Aorta (tissue), 5 donors: ENCODE measurements at regions not wholly inside any gene's neighbourhood (a gene's known extent, or its start where the extent isn't known, plus 50 kb on each side); places are given as distances from the start of the nearest gene placed in this dataset.
"Not testable (repeated sequence)": the region's sequence is repeated elsewhere in the genome, so short reads cannot be mapped to it uniquely, and the experiment has no call there.

ENCODE experiments used
- ATAC-seq: fragments of 200-7000 bp; cut with Tn5 transposase; one replicate; pipeline ENCODE4 v1.9.1; 2022; ENCODE audit warnings: moderate library complexity; ENCODE audit not compliant: low FRiP score
- DNase-seq, 2 donors: peaks; one replicate each; pipeline ENCODE4 v3.0.0-alpha.2; 2020
- H3K27ac ChIP-seq, 2 donors: one replicate each; pipeline ENCODE4 v1.5.1; 2013; ENCODE audit warnings: low read length in 2 of 2, mild to moderate bottlenecking in 2 of 2, moderate library complexity in 2 of 2, control low read depth in 1 of 2, inconsistent platforms in 1 of 2, low read depth in 1 of 2
- H3K27me3 ChIP-seq, 2 donors: one replicate each; pipeline ENCODE4 v1.6.1; 2013; ENCODE audit warnings: control low read depth in 1 of 2, low read length in 1 of 2, mild to moderate bottlenecking in 1 of 2, moderate library complexity in 1 of 2; ENCODE audit not compliant: insufficient read depth in 2 of 2, control insufficient read depth in 1 of 2
- H3K36me3 ChIP-seq, 2 donors: one replicate each; pipeline ENCODE4 v1.6.1; 2013; ENCODE audit warnings: control low read depth in 1 of 2, low read length in 1 of 2, mild to moderate bottlenecking in 1 of 2; ENCODE audit not compliant: insufficient read depth in 2 of 2, control insufficient read depth in 1 of 2
- H3K4me1 ChIP-seq, 2 donors: one replicate each; pipeline ENCODE4 v1.6.1; 2013; ENCODE audit warnings: low read length in 2 of 2, control low read depth in 1 of 2, mild to moderate bottlenecking in 1 of 2, moderate library complexity in 1 of 2; ENCODE audit not compliant: insufficient read depth in 2 of 2, control insufficient read depth in 1 of 2
- H3K4me3 ChIP-seq, 2 donors: one replicate each; pipeline ENCODE4 v1.5.1; 2013; ENCODE audit warnings: low read length in 2 of 2, control low read depth in 1 of 2, mild to moderate bottlenecking in 1 of 2
- H3K9me3 ChIP-seq: one replicate; pipeline ENCODE4 v1.6.1; 2013; ENCODE audit warnings: mild to moderate bottlenecking, low read length; ENCODE audit not compliant: control insufficient read depth
- WGBS, 2 donors: extraction: QIAGEN DNeasy Blood & Tissue Kit; methylation state at CpG; one replicate each; pipeline ENCODE4 v1.1.7; 2013; 5-methylcytosine and 5-hydroxymethylcytosine counted together
- intact Hi-C, 2 donors: fragments of 100-400 bp; cut with DNase I; formaldehyde crosslinking; loops; one replicate each; pipeline versions ENCODE4 v1.14.2 to v1.15.0; 2022
- donor health status: healthy with polysubstance abuse.
- donor health status: Bipolar disorder and iron deficiency.
- donor health status: DM: no; HTN: no; CAD: no.
- donor health status: DM: no; HTN: no; CAD: no.
- donor health status: DM: yes; HTN: yes; CAD: no.

DNA sequence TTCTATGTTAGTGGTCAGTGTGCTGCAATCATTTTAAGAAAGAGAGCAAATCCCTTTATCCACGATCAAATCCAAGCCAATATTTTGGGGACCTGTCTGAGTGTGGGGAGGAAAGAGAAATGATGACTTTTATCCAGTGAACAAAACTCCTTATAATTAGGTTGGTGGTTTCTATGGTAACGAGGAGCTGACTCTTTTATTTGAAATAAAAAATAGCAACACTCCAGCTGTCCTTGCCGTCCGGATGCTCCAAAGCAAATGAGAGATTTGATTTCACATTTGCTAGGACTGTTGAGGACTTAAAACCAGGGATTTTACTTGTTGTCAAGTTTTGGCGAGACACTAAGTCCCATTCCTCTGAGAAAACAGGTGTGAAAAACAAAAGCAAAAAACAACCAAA lies 154.0 kb upstream of the PRICKLE2 start:
- intact Hi-C loops, result no loop called here
- 85 to 90% methylated on average over 5 of the region's 5 CpGs for WGBS, 2 donors
- no peaks in the 10 kb centered on the region for H3K27me3 ChIP-seq
- ATAC-seq (no peak), DNase-seq (no peak)
- H3K4me1 ChIP-seq, result no peaks in the 10 kb centered on the region
- H3K27ac ChIP-seq, result no peak overlapping the region
- H3K4me3 ChIP-seq, result no peak overlapping the region
- H3K9me3 ChIP-seq, result peaks cover 2% of the 10 kb centered on the region
- no peaks in the 10 kb centered on the region for H3K36me3 ChIP-seq

DNA sequence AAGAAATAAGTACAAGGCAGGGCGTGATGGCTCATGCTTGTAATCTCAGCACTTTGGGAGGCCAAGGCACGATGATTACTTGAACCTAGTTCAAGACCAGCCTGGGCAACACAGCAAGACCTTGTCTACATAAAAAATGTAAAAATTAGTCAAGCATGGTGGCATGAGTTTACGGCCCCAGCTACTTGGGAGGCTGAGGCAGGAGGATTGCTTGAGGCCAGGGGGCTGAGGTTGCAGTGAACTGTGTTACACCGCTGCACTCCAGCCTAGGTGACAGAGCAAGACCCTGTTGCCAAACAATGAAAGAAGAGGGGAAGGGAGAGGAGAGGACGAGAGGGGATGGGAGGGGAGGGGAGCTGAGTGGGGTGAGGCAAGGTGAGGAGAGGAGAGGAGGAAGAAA lies 152.7 kb upstream of the PRICKLE2 start:
- no peak for DNase-seq
- Histone ChIP-seq H3K27me3 (no peaks in the 10 kb centered on the region), H3K36me3 (no peaks in the 10 kb centered on the region), H3K4me1 (no peaks in the 10 kb centered on the region), H3K27ac (no peak overlapping the region), H3K9me3 (no peaks in the 10 kb centered on the region), H3K4me3 (no peak overlapping the region)
- ATAC-seq, result no peak
- 95 to 96% methylated on average over 5 of the region's 5 CpGs for WGBS, 2 donors
- intact Hi-C loops, result no loop called here

DNA sequence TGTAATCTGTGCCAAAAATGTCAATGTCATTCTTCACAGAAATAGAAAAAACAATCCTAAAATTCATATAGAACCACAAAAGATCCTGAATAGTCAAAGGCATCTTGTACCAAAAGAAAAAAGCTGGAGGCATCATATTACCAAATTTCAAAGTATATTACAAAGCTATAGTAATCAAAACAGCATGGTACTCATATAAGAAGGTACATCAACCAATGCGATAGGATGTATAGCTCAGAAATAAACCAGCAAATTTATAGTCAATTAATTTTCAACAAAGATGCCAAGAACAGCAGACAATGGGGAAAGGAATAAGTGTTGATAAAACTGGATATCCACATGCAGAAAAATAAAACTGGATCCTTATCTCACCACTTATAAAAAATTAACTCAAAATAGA lies 150.5 kb upstream of the PRICKLE2 start:
- ATAC-seq, result no peak
- intact Hi-C loops, result no loop called here
- 100% methylated on average over 1 of the region's 1 CpG for WGBS, 2 donors

DNA sequence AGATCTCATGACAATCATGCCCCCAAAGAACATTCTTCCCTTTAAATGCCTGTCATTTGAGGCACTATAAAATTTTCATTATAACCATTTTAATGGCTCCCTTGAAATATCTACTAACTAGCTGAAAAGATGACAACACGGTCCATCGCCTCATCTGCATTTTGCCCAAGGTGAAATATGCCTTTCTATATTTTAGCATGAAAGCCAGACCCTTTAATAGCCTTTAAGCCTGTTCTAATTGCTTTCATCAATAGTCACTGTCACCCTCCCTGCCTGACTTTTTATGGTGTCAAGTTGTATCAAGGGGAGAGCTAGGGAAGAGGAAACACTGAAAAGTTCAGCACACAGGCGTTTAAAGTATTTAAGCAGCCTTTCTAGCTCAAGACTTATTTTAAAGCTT lies 144.1 kb upstream of the PRICKLE2 start:
- Histone ChIP-seq H3K4me3 (no peak overlapping the region), H3K27ac (no peak overlapping the region), H3K9me3 (no peaks in the 10 kb centered on the region), H3K4me1 (no peaks in the 10 kb centered on the region), H3K27me3 (no peaks in the 10 kb centered on the region), H3K36me3 (no peaks in the 10 kb centered on the region)
- intact Hi-C loops, result no loop called here
- ATAC-seq (no peak), DNase-seq (no peak)
- WGBS, 2 donors, result 92 to 94% methylated on average over 3 of the region's 3 CpGs

More for the DNA sequence above, 150.5 kb upstream of the PRICKLE2 start:
- Histone ChIP-seq H3K4me3 (no peak overlapping the region), H3K27me3 (no peaks in the 10 kb centered on the region), H3K9me3 (no peaks in the 10 kb centered on the region), H3K27ac (no peak overlapping the region), H3K36me3 (no peaks in the 10 kb centered on the region), H3K4me1 (no peaks in the 10 kb centered on the region)
- no peak for DNase-seq

DNA sequence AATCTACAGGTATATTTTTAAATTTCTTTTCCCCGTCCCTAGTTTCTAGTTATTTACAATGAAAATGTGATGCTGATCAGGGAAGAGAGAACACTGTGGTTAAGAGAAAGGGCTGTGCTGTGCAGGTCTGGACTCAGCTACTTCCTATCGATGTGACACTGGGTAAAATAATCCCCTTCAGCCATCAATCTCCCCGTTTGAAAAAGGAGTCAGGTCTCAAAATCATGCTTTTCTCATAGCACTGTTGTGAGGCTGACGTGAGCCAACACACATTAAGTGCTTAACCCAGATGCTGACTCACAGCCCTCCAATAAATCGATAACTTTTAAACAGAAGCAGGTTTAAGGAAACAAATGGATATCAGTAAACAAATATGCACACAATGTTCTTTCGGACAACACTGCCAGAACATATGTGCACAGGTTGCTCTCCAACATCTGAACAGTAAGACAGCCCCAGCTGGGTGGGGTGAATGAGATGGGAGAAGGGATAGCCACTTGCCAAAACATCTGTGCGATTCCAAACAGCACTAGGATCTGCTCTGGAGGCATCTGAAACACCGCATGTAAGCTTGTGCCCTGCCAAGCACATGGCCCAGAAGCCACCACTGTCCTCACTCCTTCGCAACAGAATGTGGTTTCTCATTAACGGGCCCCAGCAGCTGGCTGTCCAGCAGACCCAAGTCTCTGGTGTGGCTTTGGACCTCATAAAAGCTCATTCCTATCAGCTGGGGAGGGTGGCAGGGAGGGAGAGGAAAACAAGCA lies 143.2 kb upstream of the PRICKLE2 start:
- 85 to 86% methylated on average over 10 of the region's 10 CpGs for WGBS, 2 donors

DNA sequence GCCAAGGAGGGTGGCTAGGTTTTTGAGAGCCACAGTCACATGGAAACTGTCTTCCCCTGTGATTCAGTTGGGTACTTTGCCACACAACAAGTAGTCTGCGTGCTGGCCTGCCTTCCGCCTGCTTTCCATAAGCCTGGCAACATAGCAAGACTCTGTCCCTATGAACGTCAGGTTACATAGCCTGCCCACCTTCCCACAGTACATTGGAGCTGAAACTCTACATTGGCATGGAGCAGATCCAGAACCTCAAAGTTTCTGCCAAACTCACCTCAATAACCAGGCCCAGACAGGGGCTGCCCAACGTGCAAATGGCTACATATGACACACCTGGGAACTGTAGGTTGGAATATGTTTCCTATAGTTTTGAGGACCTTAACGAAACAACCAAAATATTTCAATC lies 140.6 kb upstream of the PRICKLE2 start:
- DNase-seq, result no peak
- WGBS, 2 donors, result 92 to 93% methylated on average over 5 of the region's 5 CpGs
- H3K4me3 ChIP-seq, result no peak overlapping the region

More for the DNA sequence above, 143.2 kb upstream of the PRICKLE2 start:
- no peak overlapping the region for H3K4me3 ChIP-seq
- ATAC-seq (no peak), DNase-seq (no peak)
- intact Hi-C loops, result no loop called here
- H3K9me3 ChIP-seq, result no peaks in the 10 kb centered on the region
- no peak overlapping the region for H3K27ac ChIP-seq
- no peaks in the 10 kb centered on the region for H3K4me1 ChIP-seq
- no peaks in the 10 kb centered on the region for H3K27me3 ChIP-seq
- H3K36me3 ChIP-seq, result no peaks in the 10 kb centered on the region

DNA sequence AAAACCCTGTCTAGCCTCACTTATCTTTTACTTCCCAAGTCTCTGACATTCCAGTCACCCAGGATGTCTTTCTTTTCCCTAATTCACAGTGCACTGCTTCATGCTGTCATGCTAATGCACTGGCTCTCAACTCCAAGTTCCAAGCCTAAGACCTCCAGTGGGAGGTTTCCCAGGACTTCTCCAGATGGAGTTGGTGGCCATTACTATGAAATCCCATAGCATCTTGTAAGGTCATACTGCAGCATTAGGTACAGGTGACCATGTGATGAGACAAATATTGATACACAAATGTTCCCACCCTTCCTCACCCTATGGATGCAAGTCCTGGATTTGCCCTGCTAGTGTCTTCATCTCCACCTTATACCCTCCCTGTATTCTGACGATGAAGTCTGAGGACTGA lies 138.6 kb upstream of the PRICKLE2 start:
- H3K4me3 ChIP-seq, result no peak overlapping the region

More for the DNA sequence above, 140.6 kb upstream of the PRICKLE2 start:
- ATAC-seq, result no peak
- H3K4me1 ChIP-seq, result no peaks in the 10 kb centered on the region
- H3K36me3 ChIP-seq, result no peaks in the 10 kb centered on the region
- H3K9me3 ChIP-seq, result no peaks in the 10 kb centered on the region
- H3K27me3 ChIP-seq, result peaks cover 0 to 1% of the 10 kb centered on the region in 2 donors
- no peak overlapping the region for H3K27ac ChIP-seq
- intact Hi-C loops, result no loop called here

DNA sequence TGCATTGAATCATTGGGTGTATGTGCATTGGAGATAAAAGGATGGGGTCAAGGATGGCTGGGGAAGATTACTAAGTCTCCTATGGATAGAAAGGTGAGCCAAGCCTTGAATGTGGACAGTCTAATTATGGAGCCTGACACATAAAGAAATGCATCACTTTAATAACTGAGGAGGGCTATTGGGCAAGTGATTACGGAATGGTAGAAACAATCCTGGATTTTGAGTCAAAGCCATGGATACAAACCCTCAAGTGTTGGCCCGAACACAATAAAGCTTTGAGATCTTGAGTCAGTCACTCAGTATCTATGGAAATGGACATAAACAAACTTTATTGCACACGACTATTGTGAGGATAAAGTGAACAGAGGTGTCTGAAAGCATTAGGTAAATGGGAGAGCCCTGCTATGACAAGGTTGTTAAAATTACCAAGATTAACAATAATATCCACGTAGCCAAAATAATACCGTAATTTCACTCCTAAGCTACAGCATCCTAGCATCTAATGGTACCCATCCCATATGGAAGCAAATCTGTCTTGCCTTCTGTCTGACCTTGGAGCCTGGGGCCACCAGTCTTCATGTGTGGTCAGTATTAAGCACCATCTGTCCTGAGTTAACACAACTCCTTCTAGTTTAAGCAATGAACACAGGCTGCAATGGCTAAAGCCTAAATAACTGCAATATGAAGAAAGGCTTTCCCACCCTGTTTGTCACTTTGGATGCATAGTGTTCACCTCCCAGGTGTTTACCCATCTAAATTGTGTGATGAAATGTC lies 136.9 kb upstream of the PRICKLE2 start:
- intact Hi-C loops, result no loop called here
- 91 to 92% methylated on average over 5 of the region's 5 CpGs for WGBS, 2 donors

More for the DNA sequence above, 138.6 kb upstream of the PRICKLE2 start:
- H3K27ac ChIP-seq, result no peak overlapping the region
- no peak for ATAC-seq
- no peaks in the 10 kb centered on the region for H3K36me3 ChIP-seq
- WGBS, 2 donors, result 98 to 100% methylated on average over 1 of the region's 1 CpG
- no peak for DNase-seq
- intact Hi-C loops, result no loop called here
- no peaks in the 10 kb centered on the region for H3K4me1 ChIP-seq
- no peaks in the 10 kb centered on the region for H3K9me3 ChIP-seq
- H3K27me3 ChIP-seq, result peaks cover 0 to 1% of the 10 kb centered on the region in 2 donors

DNA sequence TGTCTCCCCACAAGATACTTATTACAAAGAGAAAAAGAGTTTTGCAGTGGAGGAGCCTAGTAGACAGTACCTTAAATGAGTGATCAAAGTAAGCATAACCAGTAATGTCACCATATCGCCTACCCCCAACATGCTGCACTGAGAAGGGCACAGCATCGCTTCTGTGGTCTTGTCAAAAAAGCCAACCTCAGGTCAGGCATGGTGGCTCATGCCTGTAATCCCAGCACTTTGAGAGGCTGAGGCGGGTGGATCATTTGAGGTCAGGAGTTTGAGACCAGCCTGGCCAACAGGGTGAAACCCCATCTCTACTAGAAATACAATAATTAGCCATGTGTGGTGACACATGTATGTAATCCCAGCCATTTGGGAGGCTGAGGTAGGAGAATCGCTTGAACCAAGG lies 135.8 kb upstream of the PRICKLE2 start:
- DNase-seq, H3K27me3 ChIP-seq, H3K27ac ChIP-seq, H3K9me3 ChIP-seq, ATAC-seq, H3K4me1 ChIP-seq, intact Hi-C loops, H3K4me3 ChIP-seq, H3K36me3 ChIP-seq: not testable (repeated sequence)
- 93 to 95% methylated on average over 4 of the region's 4 CpGs for WGBS, 2 donors

More for the DNA sequence above, 136.9 kb upstream of the PRICKLE2 start:
- no peak overlapping the region for H3K4me3 ChIP-seq
- H3K9me3 ChIP-seq, result no peaks in the 10 kb centered on the region
- no peaks in the 10 kb centered on the region for H3K4me1 ChIP-seq
- H3K27me3 ChIP-seq, result peaks cover 0 to 1% of the 10 kb centered on the region in 2 donors
- no peak for DNase-seq
- no peaks in the 10 kb centered on the region for H3K36me3 ChIP-seq
- H3K27ac ChIP-seq, result no peak overlapping the region
- ATAC-seq, result no peak
